ENCODE measurements at regions not wholly inside any gene's neighbourhood (a gene's known extent, or its start where the extent isn't known, plus 50 kb on each side); places are given as distances from the start of the nearest gene placed in this dataset.

DNA sequence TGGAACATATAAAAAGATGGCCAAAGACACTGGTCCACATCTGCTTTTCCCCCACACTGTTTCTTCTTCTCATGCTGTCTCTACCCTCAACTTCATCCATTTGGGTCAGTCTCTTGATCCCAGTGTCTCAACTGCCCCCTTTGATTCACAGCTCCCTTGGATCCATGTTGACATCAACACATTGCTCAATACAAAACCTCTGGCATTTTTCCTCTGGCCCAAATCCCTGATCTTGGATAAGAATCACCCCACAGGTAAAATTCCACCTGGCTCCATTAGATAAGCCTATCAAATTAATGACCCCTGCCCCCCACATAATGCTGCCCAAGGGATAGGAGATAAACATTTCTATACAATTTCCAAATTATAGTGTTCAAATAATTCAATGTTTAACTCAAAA is 229.8 kb downstream of the TLE1 start:
- Histone ChIP-seq H3K36me3 (no peaks in the 10 kb centered on the region), H3K27me3 (no peaks in the 10 kb centered on the region), H3K27ac (no peak overlapping the region), H3K9me3 (no peaks in the 10 kb centered on the region), H3K4me1 (peaks cover 30 to 40% of the 10 kb centered on the region in 2 donors), H3K4me3 (no peak overlapping the region)
- intact Hi-C loops (cut with DNase I; ENCODE audit: low total_unique reads): no loop called here
- no peak for TF ChIP-seq POLR2A (IDR thresholded peaks at IDR 0.05)
- TF ChIP-seq, protein P1, sequence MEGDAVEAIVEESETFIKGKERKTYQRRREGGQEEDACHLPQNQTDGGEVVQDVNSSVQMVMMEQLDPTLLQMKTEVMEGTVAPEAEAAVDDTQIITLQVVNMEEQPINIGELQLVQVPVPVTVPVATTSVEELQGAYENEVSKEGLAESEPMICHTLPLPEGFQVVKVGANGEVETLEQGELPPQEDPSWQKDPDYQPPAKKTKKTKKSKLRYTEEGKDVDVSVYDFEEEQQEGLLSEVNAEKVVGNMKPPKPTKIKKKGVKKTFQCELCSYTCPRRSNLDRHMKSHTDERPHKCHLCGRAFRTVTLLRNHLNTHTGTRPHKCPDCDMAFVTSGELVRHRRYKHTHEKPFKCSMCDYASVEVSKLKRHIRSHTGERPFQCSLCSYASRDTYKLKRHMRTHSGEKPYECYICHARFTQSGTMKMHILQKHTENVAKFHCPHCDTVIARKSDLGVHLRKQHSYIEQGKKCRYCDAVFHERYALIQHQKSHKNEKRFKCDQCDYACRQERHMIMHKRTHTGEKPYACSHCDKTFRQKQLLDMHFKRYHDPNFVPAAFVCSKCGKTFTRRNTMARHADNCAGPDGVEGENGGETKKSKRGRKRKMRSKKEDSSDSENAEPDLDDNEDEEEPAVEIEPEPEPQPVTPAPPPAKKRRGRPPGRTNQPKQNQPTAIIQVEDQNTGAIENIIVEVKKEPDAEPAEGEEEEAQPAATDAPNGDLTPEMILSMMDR (IDR thresholded peaks at IDR 0.05 in 4 of 5, conservative IDR thresholded peaks at IDR 0.05 in 1 of 5): no peak
- in situ Hi-C loops (cut with MboI; ENCODE audit: low sequenced_read_pairs in 4 of 4): no loop called here
- no peak for DNase-seq
- ATAC-seq: no peak

DNA sequence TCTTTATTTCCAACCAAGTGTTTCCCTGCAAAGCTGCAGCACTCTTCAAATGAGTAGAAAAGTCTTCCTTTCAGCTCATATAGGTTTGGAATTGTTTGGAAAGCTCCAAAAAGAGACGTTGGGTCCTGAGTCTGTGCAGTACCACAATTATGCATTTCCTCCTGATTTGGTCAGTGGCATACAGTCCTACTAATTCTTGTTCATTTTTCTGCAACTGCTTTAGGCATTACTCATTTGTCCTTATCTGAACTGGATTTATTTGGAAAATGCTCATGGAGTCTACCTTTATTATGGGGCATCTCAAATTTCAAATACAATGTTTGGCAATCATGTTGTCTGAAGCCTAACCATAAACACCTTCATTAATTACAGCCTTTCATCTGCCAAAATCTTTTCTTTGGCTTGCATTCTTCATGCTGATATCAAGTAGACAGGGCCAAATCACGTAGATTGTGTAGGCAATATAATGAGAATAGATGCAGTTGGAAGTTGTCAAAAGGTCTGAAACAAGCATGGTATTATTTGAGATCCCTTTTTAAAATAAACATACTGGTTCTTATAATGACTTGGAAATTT is 232.8 kb downstream of the TLE1 start:
- Histone ChIP-seq H3K4me3 (no peak overlapping the region), H3K27ac (no peak overlapping the region), H3K36me3 (no peaks in the 10 kb centered on the region), H3K4me1 (peaks cover 26 to 37% of the 10 kb centered on the region in 2 donors), H3K9me3 (no peaks in the 10 kb centered on the region), H3K27me3 (no peaks in the 10 kb centered on the region)
- intact Hi-C loops (cut with DNase I; ENCODE audit: low total_unique reads) (no loop called here), in situ Hi-C loops (cut with MboI; ENCODE audit: low sequenced_read_pairs in 4 of 4) (no loop called here)
- TF ChIP-seq, protein P1 (IDR thresholded peaks at IDR 0.05 in 4 of 5, conservative IDR thresholded peaks at IDR 0.05 in 1 of 5): no peak
- no peak for TF ChIP-seq POLR2A (IDR thresholded peaks at IDR 0.05)
- no peak for ATAC-seq
- no peak for DNase-seq

DNA sequence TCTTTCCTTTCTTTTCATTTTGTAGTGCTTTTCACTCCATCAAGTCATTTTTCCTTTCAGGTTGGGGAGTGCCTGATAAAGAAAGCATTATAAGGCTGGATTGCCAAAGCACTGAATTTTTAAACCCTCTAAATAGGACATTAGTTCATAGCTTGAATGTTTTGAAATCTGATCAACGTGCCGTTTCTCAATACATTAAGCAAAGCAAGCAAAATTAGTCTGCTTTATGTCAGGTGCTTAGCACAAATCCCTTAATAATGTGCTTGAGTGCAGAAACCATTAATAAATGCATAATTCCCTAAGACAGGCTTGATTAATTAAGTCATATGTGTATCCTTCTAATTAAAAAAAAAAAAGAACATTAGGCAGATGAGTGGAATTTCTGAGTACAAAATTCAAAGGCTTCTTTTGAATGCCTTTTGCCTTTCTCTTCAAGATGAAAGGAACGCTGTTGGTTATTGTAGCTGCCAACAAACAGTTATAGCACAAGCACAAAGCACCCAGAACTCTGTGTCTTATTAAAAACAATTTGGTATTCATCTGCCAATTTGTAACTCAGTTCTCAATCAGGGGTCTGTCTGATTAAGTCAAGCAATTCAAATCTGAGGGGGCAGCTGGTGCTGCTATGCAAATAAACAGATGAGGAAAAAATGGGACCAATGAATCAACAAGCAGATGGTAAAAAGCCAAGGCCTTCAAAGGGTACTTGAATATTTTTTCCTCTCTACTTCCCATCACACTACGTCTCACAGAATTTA is 233.7 kb downstream of the TLE1 start:
- Histone ChIP-seq H3K4me3 (no peak overlapping the region), H3K4me1 (peaks cover 26 to 37% of the 10 kb centered on the region in 2 donors), H3K27ac (no peak overlapping the region), H3K27me3 (no peaks in the 10 kb centered on the region), H3K9me3 (no peaks in the 10 kb centered on the region), H3K36me3 (no peaks in the 10 kb centered on the region)
- intact Hi-C loops (cut with DNase I; ENCODE audit: low total_unique reads) (no loop called here), in situ Hi-C loops (cut with MboI; ENCODE audit: low sequenced_read_pairs in 4 of 4) (no loop called here)
- TF ChIP-seq, protein P1 (IDR thresholded peaks at IDR 0.05 in 4 of 5, conservative IDR thresholded peaks at IDR 0.05 in 1 of 5): no peak
- no peak for TF ChIP-seq POLR2A (IDR thresholded peaks at IDR 0.05)
- DNase-seq (no peak), ATAC-seq (peak; percentile 32 to 36)

DNA sequence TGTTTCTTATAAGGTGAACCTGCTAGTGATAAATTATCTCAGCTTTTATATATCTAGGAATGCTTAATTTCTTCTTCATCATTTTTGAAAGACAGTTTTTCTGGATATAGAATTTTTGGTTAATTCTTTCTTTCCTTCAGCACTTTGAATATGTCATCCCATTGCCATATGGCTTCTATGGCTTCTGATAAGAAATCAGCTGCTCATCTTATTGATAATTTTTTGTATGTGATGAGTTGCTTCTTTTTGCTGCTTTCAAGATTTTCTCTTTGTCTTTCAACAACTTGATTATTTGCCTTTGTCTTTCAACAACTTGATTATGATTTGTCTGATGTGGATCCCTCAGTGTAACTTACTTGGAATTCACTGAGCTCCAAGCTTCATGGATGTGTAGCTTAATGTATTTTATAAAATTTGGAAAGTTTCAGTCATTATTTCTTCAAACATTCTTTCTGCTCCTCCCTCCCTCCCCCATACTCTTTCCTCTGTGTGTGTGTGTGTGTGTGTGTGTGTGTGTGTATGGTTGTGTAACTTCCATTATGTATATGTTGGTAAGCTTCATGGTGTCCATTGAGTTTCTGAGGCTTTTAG is 243.9 kb downstream of the TLE1 start:
- no peaks in the 10 kb centered on the region for H3K36me3 ChIP-seq
- H3K4me3 ChIP-seq: no peak overlapping the region
- intact Hi-C loops (cut with DNase I; ENCODE audit: low total_unique reads) (no loop called here), in situ Hi-C loops (cut with MboI; ENCODE audit: low sequenced_read_pairs in 4 of 4) (no loop called here)
- DNase-seq (no peak), ATAC-seq (no peak)
- no peak for TF ChIP-seq POLR2A (IDR thresholded peaks at IDR 0.05)
- TF ChIP-seq, protein P1 (IDR thresholded peaks at IDR 0.05 in 4 of 5, conservative IDR thresholded peaks at IDR 0.05 in 1 of 5): no peak
- H3K27me3 ChIP-seq: no peaks in the 10 kb centered on the region
- H3K4me1 ChIP-seq: no peaks in the 10 kb centered on the region
- H3K9me3 ChIP-seq: peaks cover 0 to 11% (median 0%) of the 10 kb centered on the region in 3 donors
- no peak overlapping the region for H3K27ac ChIP-seq
